HepG2 (cell line): ENCODE measurements at regions not wholly inside any gene's neighbourhood (a gene's known extent, or its start where the extent isn't known, plus 50 kb on each side); places are given as distances from the start of the nearest gene placed in this dataset.
"Not testable (repeated sequence)": the region's sequence is repeated elsewhere in the genome, so short reads cannot be mapped to it uniquely, and the experiment has no call there.

ENCODE experiments used
- ATAC-seq: fragments of 200-7000 bp; cut with Tn5 transposase; 3 replicates; pipeline ENCODE4 v1.9.1; 2020; ENCODE audit warnings: mild to moderate bottlenecking, moderate library complexity
- BruUV-seq: library from RNA; stranded (reverse); fragments of 400-500 nt; replicated peaks from 2 replicates; lab custom pipeline; 2021; lab: Mats Ljungman, UMichigan
- CTCF ChIA-PET: fragments of 300-600 bp; formaldehyde crosslinking; extraction: SDS; loops from one replicate; lab custom pipeline; 2021; ENCODE audit warnings: low total read pairs, inconsistent platforms, low intra/inter-chr PET ratio; lab: Yijun Ruan, JAX
- POLR2A ChIA-PET: fragments of 350-600 bp; sonication (Branson Sonifier 250); formaldehyde crosslinking; loops from one replicate; lab custom pipeline; 2020; ENCODE audit warnings: antibody characterized with exemption, inconsistent platforms; lab: Yijun Ruan, JAX
- DNase-seq: peaks from one replicate; pipeline ENCODE4 v3.0.0-alpha.2; 2015; ENCODE audit warnings: low spot score
- FAIRE-seq: peaks from 3 replicates; lab custom pipeline; 2011; peaks lifted over from hg19 to GRCh38; lab: Jason Lieb, UNC
- H2AFZ ChIP-seq: one replicate; pipeline ENCODE4 v1.6.1; 2011; ENCODE audit warnings: low read length, inconsistent platforms
- H3K27ac ChIP-seq: fragments of 300-600 bp; 3 replicates; pipeline ENCODE4 v1.8.0; 2011; ENCODE audit warnings: mixed run types, mild to moderate bottlenecking, mixed read lengths, low read length, inconsistent platforms; ENCODE audit not compliant: insufficient read depth; ENCODE audit errors: extremely low read length
- H3K27me3 ChIP-seq, 2 experiments: fragments of 200-600 bp in 1 of 2; 2 replicates in 1 of 2; 3 replicates in 1 of 2; pipeline versions ENCODE4 v1.6.0 to v1.8.0; 2011; ENCODE audit warnings: low read length in 2 of 2, mild to moderate bottlenecking in 2 of 2, moderate library complexity in 2 of 2, inconsistent platforms in 1 of 2; ENCODE audit not compliant: insufficient read depth in 2 of 2, control insufficient read depth in 1 of 2
- H3K36me3 ChIP-seq, 2 experiments: fragments of 200-600 bp in 1 of 2; replicated peaks in 1 of 2; 2 replicates in 1 of 2; 3 replicates in 1 of 2; pipeline versions ENCODE4 v1.5.1 to v1.8.0; 2011; ENCODE audit warnings: low read length in 2 of 2, inconsistent platforms in 1 of 2; ENCODE audit not compliant: insufficient read depth in 2 of 2, control insufficient read depth in 1 of 2
- H3K4me1 ChIP-seq: 2 replicates; pipeline ENCODE4 v1.5.1; 2012; ENCODE audit warnings: low read length, inconsistent platforms; ENCODE audit not compliant: insufficient read depth
- H3K4me2 ChIP-seq: 2 replicates; pipeline ENCODE4 v1.6.0; 2011; ENCODE audit warnings: low read depth, low read length, inconsistent platforms
- H3K4me3 ChIP-seq, 3 experiments: fragments of 200-600 bp in 1 of 3; sonication (generic), shearing (Covaris generic) in 1 of 3; replicated peaks in 1 of 3; 2 replicates each; pipeline ENCODE4 v1.5.1; 2011 to 2016; ENCODE audit warnings: low read length in 3 of 3, inconsistent platforms in 2 of 3, low read depth in 2 of 3, mild to moderate bottlenecking in 2 of 3, control low read depth in 1 of 3, mixed read lengths in 1 of 3; ENCODE audit not compliant: insufficient read depth in 1 of 3
- H3K79me2 ChIP-seq: one replicate; pipeline ENCODE4 v1.6.1; 2011; ENCODE audit warnings: low read length, inconsistent platforms; ENCODE audit not compliant: insufficient read depth
- H3K9ac ChIP-seq: 2 replicates; pipeline ENCODE4 v1.6.0; 2011; ENCODE audit warnings: mild to moderate bottlenecking, low read depth, low read length, inconsistent platforms; ENCODE audit not compliant: insufficient read depth
- H3K9me3 ChIP-seq: 2 replicates; pipeline ENCODE4 v1.5.1; 2012; ENCODE audit warnings: mild to moderate bottlenecking, low read length
- H4K20me1 ChIP-seq: 2 replicates; pipeline ENCODE4 v1.6.0; 2011; ENCODE audit warnings: inconsistent platforms, mild to moderate bottlenecking, low read length, moderate library complexity; ENCODE audit not compliant: insufficient read depth
- ZNF280D ChIP-seq: sonication (generic); formaldehyde crosslinking; IDR thresholded peaks from 2 replicates; pipeline ENCODE4 v1.5.1; 2020; ENCODE audit warnings: mild to moderate bottlenecking, missing genetic modification reagents
- WGBS: methylation state at CpG from one replicate; pipeline ENCODE4 v1.1.6; 2017; ENCODE audit warnings: low lambda C conversion rate; 5-methylcytosine and 5-hydroxymethylcytosine counted together
- in situ Hi-C: cut with HindIII; loops from 2 replicates; pipeline ENCODE4 v1.10.0; 2017; ENCODE audit warnings: low pct_unique_long_range_greater_than_20kb; ENCODE audit not compliant: extremely low pct_ligation_motif_present
- intact Hi-C: fragments of 100-400 bp; cut with micrococcal nuclease; formaldehyde crosslinking; loops from one replicate; pipeline ENCODE4 v1.10.0; 2022; ENCODE audit not compliant: unreplicated experiment
- TF ChIP-seq, protein P1 (sequence below): sonication (generic); formaldehyde crosslinking; IDR thresholded peaks from 2 replicates; pipeline ENCODE4 v1.4.0; 2020; ENCODE audit warnings: missing genetic modification reagents, low read depth, mild to moderate bottlenecking, borderline replicate concordance

DNA sequence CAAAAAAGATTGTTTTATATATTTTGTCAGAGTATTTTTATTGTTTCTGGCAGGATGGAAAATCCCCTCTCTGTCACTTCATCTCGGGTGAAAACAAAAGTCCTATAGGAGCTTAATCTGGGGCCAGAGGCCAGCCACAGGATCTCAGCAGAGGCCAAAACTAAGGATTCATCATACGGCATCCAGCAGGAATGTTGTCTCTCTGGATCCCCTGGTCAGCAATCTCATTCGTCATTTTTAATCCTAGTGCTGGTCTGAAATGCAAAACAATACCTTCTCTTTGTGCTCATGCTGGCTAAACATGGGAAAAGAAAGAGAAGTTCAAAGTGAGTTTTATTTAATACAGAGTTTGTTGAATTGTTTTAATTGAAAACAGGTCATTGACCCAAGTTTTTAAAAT, 482.5 kb upstream of the AUTS2 start (continued):
- TF ChIP-seq ZNF280D (CRISPR knock-in tag): no peak
- TF ChIP-seq, protein P1, sequence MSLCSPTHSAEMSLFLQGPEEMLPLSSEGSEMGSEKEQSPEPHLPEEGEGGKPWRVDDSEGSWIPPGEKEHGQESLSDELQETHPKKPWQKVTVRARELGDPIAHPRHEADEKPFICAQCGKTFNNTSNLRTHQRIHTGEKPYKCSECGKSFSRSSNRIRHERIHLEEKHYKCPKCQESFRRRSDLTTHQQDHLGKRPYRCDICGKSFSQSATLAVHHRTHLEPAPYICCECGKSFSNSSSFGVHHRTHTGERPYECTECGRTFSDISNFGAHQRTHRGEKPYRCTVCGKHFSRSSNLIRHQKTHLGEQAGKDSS (CRISPR knock-in tag): no peak

- H3K9ac ChIP-seq, in situ Hi-C loops, H3K36me3 ChIP-seq, H3K4me3 ChIP-seq, BruUV-seq, H3K79me2 ChIP-seq, ATAC-seq, POLR2A ChIA-PET, FAIRE-seq, H3K27me3 ChIP-seq, intact Hi-C loops, DNase-seq, H2AFZ ChIP-seq, CTCF ChIA-PET, H3K27ac ChIP-seq, H3K4me2 ChIP-seq, H4K20me1 ChIP-seq, H3K4me1 ChIP-seq: not testable (repeated sequence)
- 34% methylated on average over 4 of the region's 4 CpGs for WGBS
- H3K9me3 ChIP-seq: peaks cover 19% of the 10 kb centered on the region
Observed at GRCh38 chr7:69116196-69116595, 482.1 kb upstream of the AUTS2 start.
